ENCODE measurements at regions not wholly inside any gene's neighbourhood (a gene's known extent, or its start where the extent isn't known, plus 50 kb on each side); places are given as distances from the start of the nearest gene placed in this dataset.

DNA sequence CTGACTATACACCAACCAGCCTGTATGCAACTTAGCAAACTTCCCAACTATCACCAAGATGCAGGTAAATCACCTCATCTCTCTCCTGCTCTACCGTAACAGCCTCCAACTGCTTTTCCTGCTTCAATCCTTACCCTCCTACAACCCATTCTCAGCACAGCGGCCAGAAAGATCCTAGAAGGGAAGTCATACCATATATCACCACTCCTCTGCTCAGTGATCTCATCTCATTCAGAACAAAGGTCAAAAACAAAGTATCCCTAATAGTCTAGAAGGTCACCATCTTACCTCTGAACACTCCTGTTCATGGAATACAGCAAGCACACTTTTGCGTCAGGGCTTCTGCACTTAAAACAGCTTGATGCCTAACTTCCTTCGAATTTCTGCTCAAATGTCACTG lies 62.2 kb upstream of the RNF38 start:
- TF ChIP-seq POLR2AphosphoS5 (IDR thresholded peaks at IDR 0.05; ENCODE audit: low read depth, low read length) (no peak), FOXP2 (optimal IDR thresholded peaks at IDR 0.05; ENCODE audit: borderline replicate concordance, extremely low read depth, extremely low read length, insufficient read depth) (no peak), SIN3A (IDR thresholded peaks at IDR 0.05; ENCODE audit: borderline replicate concordance, insufficient read depth, low read length) (no peak), TAF1 (IDR thresholded peaks at IDR 0.05; ENCODE audit: borderline replicate concordance, insufficient read depth, low read length) (no peak)
- TF ChIP-seq, protein P1, sequence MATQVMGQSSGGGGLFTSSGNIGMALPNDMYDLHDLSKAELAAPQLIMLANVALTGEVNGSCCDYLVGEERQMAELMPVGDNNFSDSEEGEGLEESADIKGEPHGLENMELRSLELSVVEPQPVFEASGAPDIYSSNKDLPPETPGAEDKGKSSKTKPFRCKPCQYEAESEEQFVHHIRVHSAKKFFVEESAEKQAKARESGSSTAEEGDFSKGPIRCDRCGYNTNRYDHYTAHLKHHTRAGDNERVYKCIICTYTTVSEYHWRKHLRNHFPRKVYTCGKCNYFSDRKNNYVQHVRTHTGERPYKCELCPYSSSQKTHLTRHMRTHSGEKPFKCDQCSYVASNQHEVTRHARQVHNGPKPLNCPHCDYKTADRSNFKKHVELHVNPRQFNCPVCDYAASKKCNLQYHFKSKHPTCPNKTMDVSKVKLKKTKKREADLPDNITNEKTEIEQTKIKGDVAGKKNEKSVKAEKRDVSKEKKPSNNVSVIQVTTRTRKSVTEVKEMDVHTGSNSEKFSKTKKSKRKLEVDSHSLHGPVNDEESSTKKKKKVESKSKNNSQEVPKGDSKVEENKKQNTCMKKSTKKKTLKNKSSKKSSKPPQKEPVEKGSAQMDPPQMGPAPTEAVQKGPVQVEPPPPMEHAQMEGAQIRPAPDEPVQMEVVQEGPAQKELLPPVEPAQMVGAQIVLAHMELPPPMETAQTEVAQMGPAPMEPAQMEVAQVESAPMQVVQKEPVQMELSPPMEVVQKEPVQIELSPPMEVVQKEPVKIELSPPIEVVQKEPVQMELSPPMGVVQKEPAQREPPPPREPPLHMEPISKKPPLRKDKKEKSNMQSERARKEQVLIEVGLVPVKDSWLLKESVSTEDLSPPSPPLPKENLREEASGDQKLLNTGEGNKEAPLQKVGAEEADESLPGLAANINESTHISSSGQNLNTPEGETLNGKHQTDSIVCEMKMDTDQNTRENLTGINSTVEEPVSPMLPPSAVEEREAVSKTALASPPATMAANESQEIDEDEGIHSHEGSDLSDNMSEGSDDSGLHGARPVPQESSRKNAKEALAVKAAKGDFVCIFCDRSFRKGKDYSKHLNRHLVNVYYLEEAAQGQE (IDR thresholded peaks at IDR 0.05; ENCODE audit: insufficient read depth in 1 of 2, low read depth in 2 of 2, low read length in 2 of 2): no peak

DNA sequence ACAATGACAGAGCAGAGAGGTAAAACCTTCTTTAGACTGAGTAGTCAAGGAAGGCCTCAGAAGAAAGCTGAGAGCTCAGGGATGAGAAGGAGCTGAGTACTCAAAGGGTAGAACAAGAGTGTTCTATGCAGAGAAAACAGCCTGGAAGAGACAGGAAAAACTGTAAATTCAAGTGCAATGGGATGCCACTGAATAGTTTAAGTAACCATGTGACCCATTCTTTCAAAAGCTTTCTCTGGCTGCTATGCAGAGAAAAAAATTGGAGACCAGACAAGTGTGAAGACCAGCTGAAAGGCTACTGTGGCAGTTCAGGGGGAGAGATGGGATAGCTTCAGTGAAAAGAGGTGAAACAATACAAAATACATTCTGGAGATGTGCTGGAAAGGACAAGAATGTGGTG lies 61.3 kb upstream of the RNF38 start:
- TF ChIP-seq, protein P1 (IDR thresholded peaks at IDR 0.05; ENCODE audit: insufficient read depth in 1 of 2, low read depth in 2 of 2, low read length in 2 of 2): no peak
- TF ChIP-seq SIN3A (IDR thresholded peaks at IDR 0.05; ENCODE audit: borderline replicate concordance, insufficient read depth, low read length) (no peak), TAF1 (IDR thresholded peaks at IDR 0.05; ENCODE audit: borderline replicate concordance, insufficient read depth, low read length) (no peak), FOXP2 (optimal IDR thresholded peaks at IDR 0.05; ENCODE audit: borderline replicate concordance, extremely low read depth, extremely low read length, insufficient read depth) (no peak), POLR2AphosphoS5 (IDR thresholded peaks at IDR 0.05; ENCODE audit: low read depth, low read length) (no peak)

DNA sequence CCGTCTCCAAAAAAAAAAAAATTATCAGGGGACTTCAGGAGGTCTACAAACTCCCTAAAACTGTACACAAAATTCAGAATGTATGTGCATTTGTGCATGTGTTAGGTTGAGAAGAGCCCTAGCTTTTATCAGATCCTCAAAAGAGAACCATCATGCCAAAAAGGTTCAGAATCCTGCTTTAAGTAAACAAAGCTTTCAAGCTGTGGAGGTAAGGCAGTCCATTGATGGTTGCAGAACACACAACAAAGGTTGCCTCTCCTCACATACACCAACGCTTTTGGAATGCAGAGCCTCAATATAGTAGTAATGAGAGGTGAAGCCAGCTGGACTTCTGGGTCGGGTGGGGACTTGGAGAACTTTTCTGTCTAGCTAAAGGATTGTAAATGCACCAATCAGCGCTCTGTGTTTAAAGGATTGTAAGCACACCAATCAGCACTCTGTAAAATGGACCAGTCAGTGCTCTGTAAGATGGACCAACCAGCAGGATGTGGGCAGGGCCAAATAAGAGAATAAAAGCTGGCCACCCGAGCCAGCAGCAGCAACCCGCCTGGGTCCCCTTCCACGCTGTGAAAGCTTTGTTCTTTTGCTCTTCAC lies 57.9 kb upstream of the RNF38 start:
- TF ChIP-seq TAF1 (IDR thresholded peaks at IDR 0.05; ENCODE audit: borderline replicate concordance, insufficient read depth, low read length) (no peak), FOXP2 (optimal IDR thresholded peaks at IDR 0.05; ENCODE audit: borderline replicate concordance, extremely low read depth, extremely low read length, insufficient read depth) (no peak), POLR2AphosphoS5 (IDR thresholded peaks at IDR 0.05; ENCODE audit: low read depth, low read length) (no peak), SIN3A (IDR thresholded peaks at IDR 0.05; ENCODE audit: borderline replicate concordance, insufficient read depth, low read length) (no peak)
- TF ChIP-seq, protein P1 (IDR thresholded peaks at IDR 0.05; ENCODE audit: insufficient read depth in 1 of 2, low read depth in 2 of 2, low read length in 2 of 2): no peak

DNA sequence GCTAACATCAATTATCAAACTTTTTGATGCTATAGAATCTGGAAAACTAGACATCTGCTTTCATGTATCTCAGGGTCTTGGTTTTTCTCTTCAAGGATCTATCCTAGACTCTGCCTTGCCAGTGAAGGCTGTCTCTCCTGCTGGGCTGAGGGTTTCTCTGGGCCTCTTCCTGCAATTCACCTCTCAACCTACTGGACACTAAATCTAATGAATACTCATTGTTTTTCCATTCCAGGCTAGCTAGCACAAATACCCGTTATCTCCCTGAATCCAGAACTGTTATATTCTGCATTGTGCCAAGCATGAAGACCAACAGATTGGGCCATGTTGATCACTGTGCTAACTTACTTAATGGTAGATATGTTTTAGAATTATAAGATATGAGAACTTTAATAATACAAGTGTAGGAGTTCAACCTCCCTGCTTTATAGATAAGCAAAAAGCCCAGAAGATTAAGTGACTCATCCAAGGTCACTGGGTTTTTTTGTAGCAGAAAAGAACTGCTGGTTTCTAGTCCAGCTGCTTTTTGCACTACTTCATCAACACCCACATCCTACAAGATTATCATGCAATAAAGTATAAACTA lies 56.5 kb upstream of the RNF38 start:
- TF ChIP-seq FOXP2 (optimal IDR thresholded peaks at IDR 0.05; ENCODE audit: borderline replicate concordance, extremely low read depth, extremely low read length, insufficient read depth) (no peak), SIN3A (IDR thresholded peaks at IDR 0.05; ENCODE audit: borderline replicate concordance, insufficient read depth, low read length) (no peak), POLR2AphosphoS5 (IDR thresholded peaks at IDR 0.05; ENCODE audit: low read depth, low read length) (no peak), TAF1 (IDR thresholded peaks at IDR 0.05; ENCODE audit: borderline replicate concordance, insufficient read depth, low read length) (no peak)
- TF ChIP-seq, protein P1 (IDR thresholded peaks at IDR 0.05; ENCODE audit: insufficient read depth in 1 of 2, low read depth in 2 of 2, low read length in 2 of 2): no peak

Measured in PFSK-1 (cell line).